ENCODE measurements at regions not wholly inside any gene's neighbourhood (a gene's known extent, or its start where the extent isn't known, plus 50 kb on each side); places are given as distances from the start of the nearest gene placed in this dataset.

DNA sequence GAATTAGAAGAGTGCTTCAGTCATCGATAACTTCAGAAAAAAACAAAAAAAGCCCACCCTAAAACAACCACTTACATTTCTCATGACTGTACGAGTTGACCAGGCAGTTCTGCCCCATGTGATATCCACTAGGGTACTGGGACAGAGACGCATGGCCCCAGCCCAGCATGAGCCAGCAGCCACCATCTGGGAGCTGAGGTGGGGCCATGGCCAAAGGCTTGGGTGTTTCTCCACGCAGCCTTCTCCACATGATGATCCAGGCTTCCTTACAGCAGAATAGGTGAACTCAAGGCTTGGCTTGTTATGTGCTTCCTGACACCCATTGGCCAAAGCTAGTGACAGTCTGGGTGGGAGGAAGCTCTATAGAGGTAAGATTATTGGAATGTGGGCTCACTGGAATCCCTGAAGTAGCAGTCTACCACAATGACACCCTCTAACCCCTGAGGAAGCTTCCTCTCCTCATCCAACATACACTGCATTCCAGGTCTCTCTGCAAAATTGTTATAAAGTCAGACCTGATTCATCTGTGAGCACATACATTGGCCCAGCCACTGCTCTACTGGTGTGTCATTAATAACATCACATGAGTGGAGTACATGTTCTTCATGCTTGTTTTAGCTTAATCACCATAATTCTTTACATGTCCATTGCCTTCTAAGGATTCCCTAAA is 66.3 kb upstream of the NTPCR start:
- 87 to 90% methylated on average over 4 of the region's 4 CpGs for WGBS, 2 donors
- TF ChIP-seq EP300 (IDR thresholded peaks at IDR 0.05), result no peak
- no peak for TF ChIP-seq POLR2A (IDR thresholded peaks at IDR 0.05)
- TF ChIP-seq, protein P1, sequence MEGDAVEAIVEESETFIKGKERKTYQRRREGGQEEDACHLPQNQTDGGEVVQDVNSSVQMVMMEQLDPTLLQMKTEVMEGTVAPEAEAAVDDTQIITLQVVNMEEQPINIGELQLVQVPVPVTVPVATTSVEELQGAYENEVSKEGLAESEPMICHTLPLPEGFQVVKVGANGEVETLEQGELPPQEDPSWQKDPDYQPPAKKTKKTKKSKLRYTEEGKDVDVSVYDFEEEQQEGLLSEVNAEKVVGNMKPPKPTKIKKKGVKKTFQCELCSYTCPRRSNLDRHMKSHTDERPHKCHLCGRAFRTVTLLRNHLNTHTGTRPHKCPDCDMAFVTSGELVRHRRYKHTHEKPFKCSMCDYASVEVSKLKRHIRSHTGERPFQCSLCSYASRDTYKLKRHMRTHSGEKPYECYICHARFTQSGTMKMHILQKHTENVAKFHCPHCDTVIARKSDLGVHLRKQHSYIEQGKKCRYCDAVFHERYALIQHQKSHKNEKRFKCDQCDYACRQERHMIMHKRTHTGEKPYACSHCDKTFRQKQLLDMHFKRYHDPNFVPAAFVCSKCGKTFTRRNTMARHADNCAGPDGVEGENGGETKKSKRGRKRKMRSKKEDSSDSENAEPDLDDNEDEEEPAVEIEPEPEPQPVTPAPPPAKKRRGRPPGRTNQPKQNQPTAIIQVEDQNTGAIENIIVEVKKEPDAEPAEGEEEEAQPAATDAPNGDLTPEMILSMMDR (IDR thresholded peaks at IDR 0.05), result no peak
- H3K36me3 ChIP-seq, result no peaks in the 10 kb centered on the region

DNA sequence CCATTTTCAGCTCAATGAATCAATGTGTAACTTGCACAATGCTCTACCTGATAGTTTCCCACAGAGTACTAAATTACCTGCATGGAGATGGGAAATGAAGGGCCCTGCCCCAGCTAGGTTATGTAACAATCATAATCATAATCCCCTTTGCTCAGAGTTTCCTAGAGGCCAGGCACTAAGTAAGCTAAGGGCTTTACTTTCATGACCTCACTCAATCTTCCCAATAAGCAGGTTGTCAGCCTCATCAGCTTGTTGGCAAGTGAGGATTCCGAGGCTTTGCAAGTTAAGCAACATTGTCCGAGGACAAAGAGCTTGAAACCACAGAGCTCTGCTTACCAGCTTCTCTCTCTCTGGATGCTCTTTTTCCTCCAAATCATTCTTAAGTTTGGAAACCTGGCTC is 64.1 kb upstream of the NTPCR start:
- no peak for DNase-seq (ENCODE audit: low spot score in 2 of 2)
- WGBS, 2 donors, result 79 to 89% methylated on average over 2 of the region's 2 CpGs

More for the DNA sequence above, 66.3 kb upstream of the NTPCR start:
- Histone ChIP-seq H3K27me3 (no peaks in the 10 kb centered on the region), H3K4me3 (no peak overlapping the region), H3K27ac (no peak overlapping the region), H3K9me3 (no peaks in the 10 kb centered on the region), H3K4me1 (no peaks in the 10 kb centered on the region)
- DNase-seq (ENCODE audit: low spot score in 2 of 2), result no peak

DNA sequence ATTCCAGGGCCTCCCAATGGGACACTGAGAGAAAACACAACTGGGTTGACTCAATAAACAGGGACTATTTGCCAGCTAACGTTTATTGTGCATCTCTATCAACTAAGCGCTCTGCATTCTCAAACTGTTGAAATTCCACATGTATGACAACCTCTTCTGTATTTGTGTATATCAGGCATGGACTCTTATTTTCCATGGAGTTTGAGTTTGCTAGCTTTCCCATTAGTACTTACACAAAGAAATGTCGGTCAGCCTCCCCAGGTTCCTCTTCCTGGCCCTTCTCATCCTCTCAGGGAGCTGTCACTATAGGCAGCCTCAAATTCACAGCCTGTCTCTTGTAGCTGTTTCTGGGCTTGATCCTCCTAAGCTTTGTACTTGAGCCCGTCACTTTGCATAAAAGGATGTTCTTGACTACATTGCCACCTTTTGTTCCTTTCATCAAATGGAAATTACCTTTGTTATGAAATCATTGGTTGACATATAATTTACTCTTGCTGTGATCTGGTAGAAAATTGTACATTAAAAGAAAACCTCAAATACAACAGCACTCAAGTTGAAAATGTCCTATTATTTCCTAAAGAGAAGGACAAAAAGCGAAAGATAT is 60.0 kb upstream of the NTPCR start:
- WGBS, 2 donors, result 89 to 90% methylated on average over 5 of the region's 5 CpGs
- Histone ChIP-seq H3K9me3 (peaks cover 0 to 19% (median 3%) of the 10 kb centered on the region in 4 donors), H3K4me3 (no peak overlapping the region), H3K36me3 (no peaks in the 10 kb centered on the region), H3K27me3 (no peaks in the 10 kb centered on the region), H3K4me1 (no peaks in the 10 kb centered on the region), H3K27ac (no peak overlapping the region)
- TF ChIP-seq POLR2A (IDR thresholded peaks at IDR 0.05) (no peak), EP300 (IDR thresholded peaks at IDR 0.05) (no peak)
- TF ChIP-seq, protein P1 (IDR thresholded peaks at IDR 0.05), result no peak
- no peak for DNase-seq (ENCODE audit: low spot score in 2 of 2)

More for the DNA sequence above, 64.1 kb upstream of the NTPCR start:
- TF ChIP-seq POLR2A (IDR thresholded peaks at IDR 0.05), result no peak
- TF ChIP-seq EP300 (IDR thresholded peaks at IDR 0.05), result no peak
- TF ChIP-seq, protein P1 (IDR thresholded peaks at IDR 0.05), result no peak
- H3K27ac ChIP-seq, result no peak overlapping the region
- H3K36me3 ChIP-seq, result no peaks in the 10 kb centered on the region
- H3K27me3 ChIP-seq, result no peaks in the 10 kb centered on the region
- no peaks in the 10 kb centered on the region for H3K4me1 ChIP-seq
- no peak overlapping the region for H3K4me3 ChIP-seq
- H3K9me3 ChIP-seq, result no peaks in the 10 kb centered on the region

DNA sequence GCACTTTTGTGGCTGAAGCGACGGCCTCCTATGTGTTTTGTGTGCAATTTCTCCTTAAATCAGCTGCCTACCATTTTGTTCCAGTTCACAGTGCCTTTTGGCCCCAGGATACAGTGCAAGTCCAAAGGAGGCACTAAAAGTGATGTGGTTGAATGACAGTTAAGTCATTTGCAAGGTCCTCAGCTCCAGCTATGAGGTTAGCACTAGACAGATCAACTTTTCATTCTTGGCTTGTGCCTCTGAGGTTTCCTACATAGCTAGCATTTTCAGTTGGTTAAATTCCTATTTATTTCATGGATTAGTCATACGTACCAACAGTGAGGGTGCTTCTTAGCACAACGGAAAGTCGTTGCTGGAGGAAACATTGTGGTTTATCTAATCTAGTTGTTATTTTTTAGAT is 59.3 kb upstream of the NTPCR start:
- H3K9me3 ChIP-seq, result peaks cover 0 to 19% (median 3%) of the 10 kb centered on the region in 4 donors
- H3K27me3 ChIP-seq, result no peaks in the 10 kb centered on the region
- no peak for DNase-seq (ENCODE audit: low spot score in 2 of 2)
- TF ChIP-seq, protein P1 (IDR thresholded peaks at IDR 0.05), result no peak
- TF ChIP-seq EP300 (IDR thresholded peaks at IDR 0.05) (no peak), POLR2A (IDR thresholded peaks at IDR 0.05) (no peak)
- no peak overlapping the region for H3K27ac ChIP-seq
- no peaks in the 10 kb centered on the region for H3K4me1 ChIP-seq
- H3K36me3 ChIP-seq, result no peaks in the 10 kb centered on the region
- no peak overlapping the region for H3K4me3 ChIP-seq
- 60 to 69% methylated on average over 5 of the region's 5 CpGs for WGBS, 2 donors

DNA sequence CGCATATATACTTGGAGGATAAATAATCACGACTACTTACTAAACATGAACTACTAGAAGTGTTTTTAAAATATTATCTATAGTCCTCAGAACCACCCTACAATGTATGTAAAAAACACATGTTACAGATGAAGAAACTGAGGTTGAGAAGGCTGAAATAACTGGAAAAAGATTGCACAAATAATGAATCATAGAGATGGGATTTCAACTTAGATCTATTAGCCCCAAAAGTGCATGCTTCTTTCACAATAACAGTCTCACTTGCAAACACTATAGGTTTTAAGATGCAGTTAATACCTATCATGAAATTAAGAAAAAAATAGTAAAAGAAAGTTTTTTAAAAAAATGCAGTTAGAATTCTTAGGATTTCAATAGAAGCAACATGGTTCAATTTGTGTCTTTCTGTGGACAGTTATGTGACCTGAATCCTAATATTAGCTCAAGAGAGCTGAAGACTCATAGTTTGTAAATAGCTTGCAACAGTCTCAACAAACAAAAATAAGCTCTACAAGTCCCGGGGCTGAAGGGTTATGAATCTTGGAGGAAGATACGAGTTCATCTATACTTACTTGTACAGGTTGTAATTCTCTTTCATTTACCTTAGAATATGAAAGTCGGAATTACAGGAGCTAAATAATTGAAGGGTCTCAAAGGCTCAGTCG is 58.6 kb upstream of the NTPCR start:
- DNase-seq (ENCODE audit: low spot score in 2 of 2), result no peak
- no peaks in the 10 kb centered on the region for H3K36me3 ChIP-seq
- H3K4me3 ChIP-seq, result no peak overlapping the region
- no peaks in the 10 kb centered on the region for H3K4me1 ChIP-seq
- WGBS, 2 donors, result 88 to 94% methylated on average over 6 of the region's 6 CpGs
- H3K27me3 ChIP-seq, result no peaks in the 10 kb centered on the region
- TF ChIP-seq, protein P1 (IDR thresholded peaks at IDR 0.05), result no peak
- TF ChIP-seq POLR2A (IDR thresholded peaks at IDR 0.05), result no peak
- TF ChIP-seq EP300 (IDR thresholded peaks at IDR 0.05), result no peak
- H3K27ac ChIP-seq, result no peak overlapping the region
- peaks cover 0 to 19% (median 3%) of the 10 kb centered on the region in 4 donors for H3K9me3 ChIP-seq

All from tibial nerve (tissue), 4 donors.